ENCODE measurements at regions not wholly inside any gene's neighbourhood (a gene's known extent, or its start where the extent isn't known, plus 50 kb on each side); places are given as distances from the start of the nearest gene placed in this dataset.

DNA sequence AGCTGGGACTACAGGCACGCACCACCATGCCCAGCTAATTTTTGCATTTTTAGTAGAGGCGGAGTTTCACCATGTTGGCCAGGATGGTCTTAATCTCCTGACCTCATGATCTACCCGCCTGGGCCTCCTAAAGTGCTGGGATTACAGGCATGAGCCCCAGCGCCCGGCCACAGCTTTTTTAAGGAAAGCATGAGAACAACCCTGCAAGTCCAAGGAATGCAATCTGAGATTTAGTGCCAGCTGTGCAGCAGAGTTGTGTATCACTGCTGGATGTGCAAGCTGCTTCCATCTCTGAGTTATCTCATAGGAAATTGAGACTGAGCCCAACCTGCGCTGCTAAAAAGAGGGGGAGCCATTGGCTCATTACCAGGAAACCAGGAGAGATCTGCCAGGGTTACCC, 399.9 kb upstream of the CYRIA start:
- TF ChIP-seq, protein P1, sequence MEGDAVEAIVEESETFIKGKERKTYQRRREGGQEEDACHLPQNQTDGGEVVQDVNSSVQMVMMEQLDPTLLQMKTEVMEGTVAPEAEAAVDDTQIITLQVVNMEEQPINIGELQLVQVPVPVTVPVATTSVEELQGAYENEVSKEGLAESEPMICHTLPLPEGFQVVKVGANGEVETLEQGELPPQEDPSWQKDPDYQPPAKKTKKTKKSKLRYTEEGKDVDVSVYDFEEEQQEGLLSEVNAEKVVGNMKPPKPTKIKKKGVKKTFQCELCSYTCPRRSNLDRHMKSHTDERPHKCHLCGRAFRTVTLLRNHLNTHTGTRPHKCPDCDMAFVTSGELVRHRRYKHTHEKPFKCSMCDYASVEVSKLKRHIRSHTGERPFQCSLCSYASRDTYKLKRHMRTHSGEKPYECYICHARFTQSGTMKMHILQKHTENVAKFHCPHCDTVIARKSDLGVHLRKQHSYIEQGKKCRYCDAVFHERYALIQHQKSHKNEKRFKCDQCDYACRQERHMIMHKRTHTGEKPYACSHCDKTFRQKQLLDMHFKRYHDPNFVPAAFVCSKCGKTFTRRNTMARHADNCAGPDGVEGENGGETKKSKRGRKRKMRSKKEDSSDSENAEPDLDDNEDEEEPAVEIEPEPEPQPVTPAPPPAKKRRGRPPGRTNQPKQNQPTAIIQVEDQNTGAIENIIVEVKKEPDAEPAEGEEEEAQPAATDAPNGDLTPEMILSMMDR (IDR thresholded peaks at IDR 0.05; ENCODE audit: low read length, missing control alignments) = no peak
- no peak overlapping the region for H3K4me3 ChIP-seq (replicated peaks; ENCODE audit: low read depth, low read length)
- DNase-seq (ENCODE audit: low read depth) = no peak

DNA sequence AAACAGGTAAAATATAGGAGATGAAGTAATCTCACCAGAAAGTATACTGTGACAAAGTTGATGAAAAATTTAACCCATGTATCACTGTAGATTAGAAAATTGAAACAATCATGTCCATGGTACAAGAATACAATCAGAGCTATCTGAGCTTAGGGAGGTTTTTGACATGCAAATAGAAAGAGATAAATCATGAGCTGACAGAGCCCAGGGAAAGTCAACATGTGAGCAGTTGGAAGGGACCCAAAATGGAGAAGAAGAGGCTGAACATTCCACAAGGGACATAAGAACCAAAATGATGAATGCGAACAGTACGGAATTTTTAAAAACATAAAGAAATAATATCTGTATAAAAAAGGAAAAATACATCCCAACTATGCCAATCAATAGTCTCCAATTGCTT, 395.4 kb upstream of the CYRIA start:
- no peak for DNase-seq (ENCODE audit: low read depth)
- TF ChIP-seq, protein P1 (IDR thresholded peaks at IDR 0.05; ENCODE audit: low read length, missing control alignments) = no peak
- H3K4me3 ChIP-seq (replicated peaks; ENCODE audit: low read depth, low read length) = no peak overlapping the region

DNA sequence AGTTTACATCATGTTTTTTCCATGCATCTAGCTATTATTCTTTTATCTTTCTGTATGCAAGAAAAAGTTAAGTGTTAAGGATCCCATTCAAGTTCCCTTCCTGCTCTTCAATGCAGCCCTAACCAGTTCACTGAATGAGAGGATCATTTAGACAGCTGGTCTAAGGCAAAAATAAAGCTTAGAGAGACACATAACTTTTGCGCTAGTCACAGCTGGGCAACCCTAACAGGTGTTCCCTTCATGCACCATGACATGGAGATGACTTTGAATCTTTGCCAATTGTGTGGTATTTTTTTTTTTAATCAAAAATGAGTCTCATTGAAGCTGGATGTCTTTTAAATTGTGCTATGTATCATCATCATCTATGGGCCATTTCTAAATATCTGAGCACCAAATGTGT, 393.8 kb upstream of the CYRIA start:
- H3K4me3 ChIP-seq (replicated peaks; ENCODE audit: low read depth, low read length) = no peak overlapping the region
- TF ChIP-seq, protein P1 (IDR thresholded peaks at IDR 0.05; ENCODE audit: low read length, missing control alignments) = no peak

DNA sequence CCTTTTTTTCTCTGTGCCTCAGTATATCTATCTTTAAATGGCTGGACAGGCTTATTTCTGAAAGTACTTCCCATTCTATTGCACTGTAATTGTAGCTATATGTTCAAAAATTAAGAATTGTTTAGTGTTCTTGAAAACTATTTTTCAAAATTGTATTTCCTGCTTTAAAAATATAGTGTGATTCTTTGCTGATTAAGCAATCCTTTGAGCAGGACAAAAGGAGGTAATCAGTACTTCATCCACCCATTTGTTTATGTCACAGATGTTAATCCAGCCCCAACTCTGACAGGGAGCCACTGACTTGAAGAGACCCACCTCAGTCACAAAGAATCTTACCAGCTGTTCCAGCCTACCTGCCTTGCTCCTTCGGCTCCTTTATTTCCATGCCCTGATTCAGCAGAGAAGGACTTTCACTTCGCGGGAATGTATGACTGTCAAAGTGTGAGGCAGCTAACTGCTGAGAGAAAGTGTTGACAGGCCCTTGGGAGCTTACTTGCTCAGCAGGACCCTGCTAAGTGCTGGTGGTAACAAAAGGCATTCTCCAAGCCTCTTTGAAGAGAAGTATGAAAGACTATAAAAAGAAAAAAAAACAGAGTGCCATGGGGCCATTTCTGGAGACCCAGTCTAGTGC, 393.3 kb upstream of the CYRIA start:
- DNase-seq (ENCODE audit: low read depth) = no peak
- no peak overlapping the region for H3K4me3 ChIP-seq (replicated peaks; ENCODE audit: low read depth, low read length)
- TF ChIP-seq, protein P1 (IDR thresholded peaks at IDR 0.05; ENCODE audit: low read length, missing control alignments) = no peak

More for the DNA sequence above, 393.8 kb upstream of the CYRIA start:
- no peak for DNase-seq (ENCODE audit: low read depth)

DNA sequence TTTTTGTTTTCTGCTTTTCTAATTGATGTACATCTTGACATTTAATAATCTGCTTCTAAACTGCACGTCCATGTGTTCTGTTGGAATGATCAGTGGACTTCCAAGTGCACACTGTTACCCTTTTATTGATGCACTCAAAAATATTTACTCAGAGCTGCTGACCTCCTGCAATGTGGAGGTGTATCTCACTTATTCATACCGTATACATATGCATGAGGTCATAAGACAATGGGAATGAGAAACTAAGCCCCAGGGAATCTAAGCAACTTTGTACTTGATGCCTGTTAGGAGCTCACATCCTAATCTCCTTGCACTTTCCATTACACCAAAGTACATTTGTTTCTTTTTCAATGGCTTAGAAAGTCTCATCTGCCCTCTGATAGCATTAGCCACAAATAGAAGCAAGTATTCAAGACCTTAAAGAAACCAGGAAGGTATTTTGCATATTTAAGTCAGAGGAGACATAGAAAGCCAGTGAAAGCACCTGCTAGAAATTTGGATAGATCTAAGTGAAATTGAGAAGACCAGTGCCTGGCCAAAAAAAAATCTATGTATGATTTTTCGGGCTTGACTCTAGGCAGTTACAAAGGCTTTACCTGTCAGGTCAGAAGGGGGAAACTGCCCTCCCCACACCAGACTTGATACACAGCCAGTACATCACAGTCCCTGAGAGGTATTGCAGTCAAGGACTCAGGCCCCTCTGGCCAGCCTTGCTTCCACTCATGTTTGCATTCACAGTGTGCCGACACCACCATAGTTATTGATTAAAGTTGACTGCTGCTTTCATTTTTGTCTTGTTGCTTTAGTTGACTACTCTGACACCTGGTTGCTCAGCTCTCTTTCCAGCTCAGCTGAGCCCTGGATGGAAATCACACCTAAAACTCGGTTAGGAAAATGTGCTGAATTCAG, 391.7 kb upstream of the CYRIA start:
- TF ChIP-seq, protein P1 (IDR thresholded peaks at IDR 0.05; ENCODE audit: low read length, missing control alignments) = no peak
- no peak overlapping the region for H3K4me3 ChIP-seq (replicated peaks; ENCODE audit: low read depth, low read length)
- no peak for DNase-seq (ENCODE audit: low read depth)

DNA sequence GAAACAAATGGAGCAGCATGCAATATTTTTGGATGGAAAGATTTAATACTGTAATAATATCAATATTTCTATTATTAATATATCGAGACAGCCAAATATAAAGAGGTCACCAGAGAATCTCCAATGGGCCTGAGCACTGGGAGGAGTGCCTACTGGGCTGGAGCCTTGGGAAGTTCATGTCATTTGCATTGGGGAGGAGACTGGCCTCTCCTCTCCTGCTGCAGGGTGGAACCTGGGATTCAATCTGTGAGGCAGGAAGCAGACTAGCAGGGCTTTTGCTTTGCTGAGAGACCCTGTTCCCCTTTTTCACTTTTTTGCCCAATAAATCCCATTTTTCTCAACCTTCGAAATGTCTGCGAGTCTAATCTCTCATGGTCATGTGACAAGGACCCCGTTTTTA, 390.6 kb upstream of the CYRIA start:
- no peak overlapping the region for H3K4me3 ChIP-seq (replicated peaks; ENCODE audit: low read depth, low read length)
- TF ChIP-seq, protein P1 (IDR thresholded peaks at IDR 0.05; ENCODE audit: low read length, missing control alignments) = no peak
- no peak for DNase-seq (ENCODE audit: low read depth)

Measured in fibroblast of pulmonary artery (primary cell).